ENCODE measurements at regions not wholly inside any gene's neighbourhood (a gene's known extent, or its start where the extent isn't known, plus 50 kb on each side); places are given as distances from the start of the nearest gene placed in this dataset.

- WGBS, 4 donors, result 53 to 62% (median 57%) methylated on average over 13 to 15 of the region's 15 CpGs
- Histone ChIP-seq H3K4me1 (replicated peaks in 1 of 2) (no peaks in the 10 kb centered on the region), H3K4me3 (no peak overlapping the region), H3K27ac (no peak overlapping the region), H3K27me3 (no peaks in the 10 kb centered on the region), H3K9me3 (replicated peaks in 1 of 3) (no peaks in the 10 kb centered on the region), H3K36me3 (replicated peaks in 1 of 2) (no peaks in the 10 kb centered on the region)
- no peak for DNase-seq
- TF ChIP-seq POLR2A (IDR thresholded peaks at IDR 0.05), result no peak
- TF ChIP-seq, protein P1, sequence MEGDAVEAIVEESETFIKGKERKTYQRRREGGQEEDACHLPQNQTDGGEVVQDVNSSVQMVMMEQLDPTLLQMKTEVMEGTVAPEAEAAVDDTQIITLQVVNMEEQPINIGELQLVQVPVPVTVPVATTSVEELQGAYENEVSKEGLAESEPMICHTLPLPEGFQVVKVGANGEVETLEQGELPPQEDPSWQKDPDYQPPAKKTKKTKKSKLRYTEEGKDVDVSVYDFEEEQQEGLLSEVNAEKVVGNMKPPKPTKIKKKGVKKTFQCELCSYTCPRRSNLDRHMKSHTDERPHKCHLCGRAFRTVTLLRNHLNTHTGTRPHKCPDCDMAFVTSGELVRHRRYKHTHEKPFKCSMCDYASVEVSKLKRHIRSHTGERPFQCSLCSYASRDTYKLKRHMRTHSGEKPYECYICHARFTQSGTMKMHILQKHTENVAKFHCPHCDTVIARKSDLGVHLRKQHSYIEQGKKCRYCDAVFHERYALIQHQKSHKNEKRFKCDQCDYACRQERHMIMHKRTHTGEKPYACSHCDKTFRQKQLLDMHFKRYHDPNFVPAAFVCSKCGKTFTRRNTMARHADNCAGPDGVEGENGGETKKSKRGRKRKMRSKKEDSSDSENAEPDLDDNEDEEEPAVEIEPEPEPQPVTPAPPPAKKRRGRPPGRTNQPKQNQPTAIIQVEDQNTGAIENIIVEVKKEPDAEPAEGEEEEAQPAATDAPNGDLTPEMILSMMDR (IDR thresholded peaks at IDR 0.05), result no peak
- intact Hi-C loops (cut with DNase I), result no loop called here
These were observed 396.1 kb downstream of the SOX9 start for GRCh38 chr17:72516772-72517399.

- no peak for DNase-seq
- intact Hi-C loops (cut with DNase I), result no loop called here
- H3K27ac ChIP-seq, result no peak overlapping the region
- H3K4me3 ChIP-seq, result no peak overlapping the region
- TF ChIP-seq POLR2A (IDR thresholded peaks at IDR 0.05), result no peak
- TF ChIP-seq, protein P1 (IDR thresholded peaks at IDR 0.05), result no peak
- H3K27me3 ChIP-seq, result no peaks in the 10 kb centered on the region
- H3K4me1 ChIP-seq (replicated peaks in 1 of 2), result no peaks in the 10 kb centered on the region
- no peaks in the 10 kb centered on the region for H3K9me3 ChIP-seq (replicated peaks in 1 of 3)
- no peaks in the 10 kb centered on the region for H3K36me3 ChIP-seq (replicated peaks in 1 of 2)
- WGBS, 4 donors, result 69 to 81% (median 75%) methylated on average over 7 of the region's 7 CpGs
These were observed 396.8 kb downstream of the SOX9 start for GRCh38 chr17:72517413-72518158.

DNA sequence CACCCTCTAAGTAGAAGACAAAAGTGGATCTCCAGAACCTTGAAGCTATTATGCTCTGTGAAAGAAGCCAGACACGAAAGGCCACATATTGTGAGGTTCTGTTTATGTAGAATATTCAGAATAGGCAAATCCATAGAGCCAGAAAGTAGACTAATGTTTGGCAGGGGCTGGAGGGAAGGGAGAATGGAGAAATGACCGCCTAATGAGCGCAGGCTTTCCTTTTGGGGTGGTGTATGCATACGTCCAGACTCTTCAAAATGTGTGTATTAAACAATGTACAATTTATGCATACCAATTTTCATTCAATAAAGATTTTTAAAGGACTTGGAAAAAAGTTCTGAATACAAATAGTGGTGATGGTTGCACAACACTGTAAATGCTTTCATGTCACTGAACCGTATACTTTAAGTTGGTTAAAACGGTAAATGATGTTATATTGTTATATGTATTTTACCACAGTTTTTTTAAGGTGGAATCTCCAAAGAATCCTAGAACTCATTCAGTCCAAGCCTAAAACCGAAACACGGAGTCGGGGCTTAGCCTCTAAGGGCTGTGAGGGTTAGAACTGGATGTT, 397.4 kb downstream of the SOX9 start:
- intact Hi-C loops (cut with DNase I), result no loop called here
- WGBS, 4 donors, result 85 to 88% (median 86%) methylated on average over 9 of the region's 9 CpGs

More for the DNA sequence above, 397.4 kb downstream of the SOX9 start:
- Histone ChIP-seq H3K4me3 (no peak overlapping the region), H3K4me1 (replicated peaks in 1 of 2) (no peaks in the 10 kb centered on the region), H3K36me3 (replicated peaks in 1 of 2) (no peaks in the 10 kb centered on the region), H3K9me3 (replicated peaks in 1 of 3) (no peaks in the 10 kb centered on the region), H3K27me3 (no peaks in the 10 kb centered on the region), H3K27ac (no peak overlapping the region)
- no peak for DNase-seq
- TF ChIP-seq, protein P1 (IDR thresholded peaks at IDR 0.05), result no peak
- no peak for TF ChIP-seq POLR2A (IDR thresholded peaks at IDR 0.05)
